ENCODE measurements at regions not wholly inside any gene's neighbourhood (a gene's known extent, or its start where the extent isn't known, plus 50 kb on each side); places are given as distances from the start of the nearest gene placed in this dataset.
"Not testable (repeated sequence)": the region's sequence is repeated elsewhere in the genome, so short reads cannot be mapped to it uniquely, and the experiment has no call there.

GRCh38 chr3:87719060-87719459 lies 339.7 kb downstream of the CGGBP1 start:
- no peak for DNase-seq (ENCODE audit: low spot score)

- no peak for DNase-seq (ENCODE audit: low spot score)
Observed at GRCh38 chr3:87710511-87710910, 348.3 kb downstream of the CGGBP1 start.

DNA sequence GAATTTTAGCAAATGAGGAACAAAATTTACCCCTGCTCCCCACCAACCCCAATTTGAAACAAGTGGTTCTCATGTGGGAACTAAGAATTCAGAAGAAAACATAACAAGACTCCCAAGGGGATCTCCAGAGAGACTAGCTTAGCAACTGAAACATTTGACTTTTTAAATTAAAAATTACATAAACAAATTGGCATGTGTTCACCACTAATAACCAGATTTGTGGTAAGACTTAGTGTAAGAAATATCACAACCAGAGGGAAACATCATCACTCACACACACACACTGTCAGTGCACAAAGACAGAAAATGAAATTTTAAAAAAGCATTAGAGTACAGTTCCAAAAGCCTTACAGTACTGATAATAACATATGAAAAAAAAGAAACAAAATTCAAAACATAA lies 348.8 kb downstream of the CGGBP1 start:
- DNase-seq (ENCODE audit: low spot score): no peak

GRCh38 chr3:87706176-87706575 lies 352.6 kb downstream of the CGGBP1 start:
- no peak for DNase-seq (ENCODE audit: low spot score)

- no peak for DNase-seq (ENCODE audit: low spot score)
Observed at GRCh38 chr3:87702600-87702999, 356.2 kb downstream of the CGGBP1 start.

DNA sequence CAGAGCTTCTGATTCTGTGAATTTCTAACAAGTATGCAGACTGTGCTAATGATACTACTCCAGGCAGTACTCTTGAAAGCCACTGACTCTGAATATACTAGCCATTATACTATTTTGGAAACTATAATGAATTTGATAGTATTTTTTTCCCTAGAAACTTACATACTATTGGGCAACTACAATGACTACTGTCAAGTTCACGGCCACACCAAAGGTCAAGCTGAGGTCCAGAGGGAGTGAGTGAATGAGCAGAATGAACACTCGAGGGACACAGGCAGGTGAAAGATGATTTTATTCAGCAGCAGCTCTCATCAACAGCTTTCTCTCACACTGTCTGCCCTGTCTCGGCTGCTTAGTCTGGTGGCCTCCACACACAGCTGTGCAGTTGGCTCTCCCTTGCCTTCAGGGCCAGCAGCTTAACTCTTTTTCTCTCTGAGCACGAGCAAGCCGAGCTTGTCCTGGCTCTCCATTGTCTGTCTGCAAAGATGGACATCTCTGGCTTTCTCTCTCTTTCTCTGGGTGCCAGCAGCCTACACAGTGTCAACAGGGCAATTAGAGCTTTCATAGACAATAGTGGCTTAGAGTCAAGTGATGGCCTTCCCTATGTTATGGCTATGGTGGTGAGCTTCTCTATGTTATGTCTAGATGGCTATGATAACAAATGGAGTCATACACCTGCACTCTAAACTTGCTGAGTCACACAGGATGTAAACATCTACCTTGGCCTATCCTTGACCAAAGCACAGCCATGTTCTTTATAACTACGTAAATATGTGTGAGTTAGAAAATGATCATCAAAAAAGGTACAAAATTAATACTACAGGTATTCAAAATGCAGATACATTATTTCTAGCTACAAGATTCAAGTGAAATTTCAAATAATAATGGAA lies 362.4 kb downstream of the CGGBP1 start:
- no peak for DNase-seq (ENCODE audit: low spot score)

GRCh38 chr3:87694678-87695077 lies 364.1 kb downstream of the CGGBP1 start:
- DNase-seq (ENCODE audit: low spot score): no peak

DNA sequence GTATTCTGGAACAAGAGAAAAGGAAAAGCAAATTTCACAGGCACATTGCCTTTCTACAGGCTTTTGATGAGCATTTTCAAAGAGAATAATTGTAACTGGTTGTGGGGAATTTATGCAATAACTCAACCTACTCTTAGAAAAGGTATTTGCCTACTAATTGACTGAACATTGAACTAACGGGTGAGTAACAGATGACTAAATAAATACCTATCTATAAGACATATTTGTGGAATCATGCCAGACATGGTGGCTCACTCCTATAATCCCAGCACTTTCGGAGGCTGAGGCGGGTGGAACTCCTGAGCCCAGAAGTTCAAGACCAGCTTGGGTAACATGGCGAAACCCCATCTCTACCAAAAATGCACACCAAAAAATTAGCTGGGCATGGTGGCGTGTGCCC lies 367.7 kb downstream of the CGGBP1 start:
- DNase-seq (ENCODE audit: low spot score): no peak

GRCh38 chr3:87678984-87679660 lies 379.7 kb downstream of the CGGBP1 start:
- DNase-seq (ENCODE audit: low spot score): not testable (repeated sequence)

GRCh38 chr3:87674397-87675161 lies 384.2 kb downstream of the CGGBP1 start:
- DNase-seq (ENCODE audit: low spot score): no peak

GRCh38 chr3:87673132-87673531 lies 385.7 kb downstream of the CGGBP1 start:
- no peak for DNase-seq (ENCODE audit: low spot score)

DNA sequence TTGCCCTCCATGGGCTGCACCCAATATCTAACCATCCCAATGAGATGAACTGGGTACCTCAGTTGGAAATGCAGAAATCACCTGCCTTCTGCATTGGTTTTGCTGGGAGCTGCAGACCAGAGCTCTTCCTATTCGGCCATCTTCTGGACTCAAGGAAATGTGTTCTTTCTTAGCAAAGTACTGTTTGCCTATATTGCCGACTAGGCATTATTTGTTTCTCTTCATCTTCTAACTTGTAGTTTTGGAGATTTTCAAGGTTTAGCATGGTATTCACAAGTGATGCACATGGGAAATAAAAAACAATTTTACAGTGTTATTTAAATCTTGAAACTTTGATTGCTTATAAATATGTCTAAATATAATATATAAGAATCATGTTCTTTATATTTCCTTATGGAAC lies 377.8 kb upstream of the POU1F1 start:
- no peak for DNase-seq (ENCODE audit: low spot score)

DNA sequence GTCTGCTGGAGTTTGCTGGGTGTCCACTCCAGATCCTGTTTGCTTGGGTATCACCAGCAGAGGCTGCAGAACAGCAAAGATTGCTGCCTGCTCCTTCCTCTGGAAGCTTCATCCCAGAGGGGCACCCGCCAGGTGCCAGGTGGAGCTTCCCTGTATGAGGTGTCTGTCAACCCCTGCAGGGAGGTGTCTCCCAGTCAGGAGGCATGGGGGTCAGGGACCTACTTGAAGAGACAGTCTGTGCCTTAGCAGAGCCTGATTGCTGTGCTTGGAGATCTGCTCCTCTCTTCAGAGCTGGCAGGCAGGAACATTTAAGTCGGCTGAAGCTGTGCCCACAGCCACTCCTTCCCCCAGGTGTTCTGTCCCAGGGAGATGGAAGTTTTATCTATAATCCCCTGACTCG lies 376.8 kb upstream of the POU1F1 start:
- not testable (repeated sequence) for DNase-seq (ENCODE audit: low spot score)

GRCh38 chr3:87634426-87634825 lies 358.0 kb upstream of the POU1F1 start:
- DNase-seq (ENCODE audit: low spot score): no peak

- no peak for DNase-seq (ENCODE audit: low spot score)
Observed at GRCh38 chr3:87627316-87627715, 350.9 kb upstream of the POU1F1 start.

DNA sequence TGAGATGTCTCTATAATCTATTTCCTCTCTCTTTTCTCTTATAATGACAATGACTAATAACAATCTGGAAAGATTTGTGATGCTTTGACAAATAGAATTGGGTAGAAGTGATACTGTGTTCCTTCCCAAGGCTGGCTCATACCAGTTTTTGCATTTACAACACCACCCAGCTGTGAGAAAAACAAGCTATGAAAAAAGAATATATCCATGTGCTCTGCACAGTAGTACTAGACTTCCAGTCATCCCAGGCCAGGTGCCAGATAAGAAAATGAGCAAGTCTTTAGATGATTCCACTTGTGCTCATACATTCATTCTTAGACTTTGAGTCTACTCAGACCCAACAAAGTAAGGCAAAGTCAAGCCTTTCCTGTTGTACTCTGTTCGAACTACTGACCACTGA lies 350.2 kb upstream of the POU1F1 start:
- no peak for DNase-seq (ENCODE audit: low spot score)

DNA sequence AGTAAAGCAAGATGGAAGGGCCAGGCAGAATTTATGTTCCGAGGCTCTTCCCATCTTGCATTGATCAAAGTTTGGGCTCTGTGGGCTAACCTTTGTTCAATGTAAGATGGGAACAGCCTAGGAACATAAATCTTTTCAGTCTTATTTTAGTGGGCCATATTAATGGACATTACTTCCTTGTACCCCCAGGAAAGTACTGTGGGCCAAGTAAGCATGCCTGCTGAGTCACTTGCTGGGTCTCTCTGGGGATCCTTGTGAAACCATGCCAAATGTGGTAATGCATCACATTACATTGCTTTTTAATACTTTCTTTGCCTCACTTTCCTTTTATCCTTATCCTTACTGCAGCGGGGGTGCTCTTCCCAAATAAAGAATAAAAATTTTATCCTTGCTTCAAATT lies 349.5 kb upstream of the POU1F1 start:
- no peak for DNase-seq (ENCODE audit: low spot score)

DNA sequence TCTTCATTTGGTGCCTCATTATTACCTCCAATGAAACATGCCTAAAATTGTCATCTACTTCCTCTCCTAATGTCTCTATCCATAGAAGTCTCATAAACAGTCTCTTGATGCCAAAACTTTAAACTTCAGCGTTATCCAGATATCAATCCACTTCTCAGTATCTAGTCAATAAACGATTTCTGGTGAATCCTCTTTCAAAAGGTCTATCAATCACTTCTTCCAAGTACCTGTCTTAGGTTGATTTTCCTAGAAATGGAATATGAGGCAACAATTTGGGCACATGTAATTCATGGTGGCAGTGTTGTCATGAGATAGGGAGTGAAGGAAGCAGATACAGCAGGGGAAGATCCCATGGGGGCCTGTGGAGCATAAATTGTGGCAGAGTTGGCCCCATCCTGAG lies 348.5 kb upstream of the POU1F1 start:
- no peak for DNase-seq (ENCODE audit: low spot score)

GRCh38 chr3:87621667-87622066 lies 345.3 kb upstream of the POU1F1 start:
- DNase-seq (ENCODE audit: low spot score): no peak

GRCh38 chr3:87615506-87615905 lies 339.1 kb upstream of the POU1F1 start:
- no peak for DNase-seq (ENCODE audit: low spot score)

DNA sequence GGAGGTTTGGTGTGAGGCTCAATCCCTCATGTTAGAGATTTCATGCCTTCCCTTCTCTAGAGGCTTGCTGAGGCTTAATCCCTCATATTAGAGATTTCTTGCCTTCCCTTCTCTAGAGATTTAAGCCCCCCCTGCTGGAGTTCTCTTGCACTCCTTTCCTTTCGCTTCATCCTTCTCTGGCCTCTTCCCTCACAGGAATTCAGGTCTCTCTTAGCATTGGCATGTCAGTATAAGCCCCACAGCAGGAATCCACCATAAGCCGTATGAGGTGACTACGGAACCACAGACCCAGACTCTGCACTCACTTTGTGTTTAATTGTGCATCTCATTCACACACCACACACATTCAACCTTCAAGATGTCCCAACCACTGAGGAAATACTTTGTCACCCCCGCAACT lies 338.6 kb upstream of the POU1F1 start:
- no peak for DNase-seq (ENCODE audit: low spot score)

DNA sequence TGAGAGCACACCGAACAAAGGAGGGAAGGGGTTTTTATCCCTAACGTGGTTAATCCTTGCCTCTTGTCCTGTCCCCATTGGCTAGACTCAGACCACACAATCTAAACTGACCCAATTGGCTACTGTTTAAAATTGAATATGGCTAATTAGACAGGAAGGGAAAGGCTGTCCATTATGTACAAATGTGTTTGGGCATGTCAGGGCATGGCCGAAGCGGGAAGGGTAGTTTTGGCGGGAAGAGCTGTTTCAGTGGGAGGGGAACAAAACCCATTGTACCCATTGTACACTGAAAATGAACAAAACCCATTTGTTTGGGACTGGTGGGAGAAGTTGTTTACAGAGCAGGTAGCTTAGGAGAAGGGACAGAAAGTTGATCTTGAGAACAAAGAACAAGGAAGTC lies 330.9 kb upstream of the POU1F1 start:
- no peak for DNase-seq (ENCODE audit: low spot score)

- DNase-seq (ENCODE audit: low spot score): no peak
Observed at GRCh38 chr3:87595798-87596197, 319.4 kb upstream of the POU1F1 start.
